ENCODE measurements at regions not wholly inside any gene's neighbourhood (a gene's known extent, or its start where the extent isn't known, plus 50 kb on each side); places are given as distances from the start of the nearest gene placed in this dataset.

DNA sequence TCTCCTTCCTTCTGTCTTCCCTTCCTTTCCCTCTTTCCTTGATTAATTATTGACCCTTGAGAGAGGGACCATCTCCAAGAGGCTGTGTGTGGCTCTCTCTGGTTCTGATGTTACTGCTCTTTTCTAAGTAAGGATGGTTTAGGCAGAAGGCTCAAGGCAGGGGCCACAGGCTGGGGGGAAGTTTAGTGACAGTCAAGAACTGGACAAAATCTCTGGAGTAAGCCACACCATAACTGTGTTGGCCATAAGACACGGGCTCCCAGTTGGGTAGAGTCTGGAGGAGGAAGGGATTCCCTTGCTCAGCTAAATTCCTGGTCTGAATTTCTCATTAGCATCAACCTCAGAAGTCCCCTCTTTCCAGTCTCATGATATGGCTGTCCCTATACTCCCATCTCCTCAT is 74.7 kb downstream of the BUD13 start:
- DNase-seq (ENCODE audit: extremely low spot score): no peak
- ChIA-PET CTCF (no interaction called here), POLR2A (no interaction called here)
- TF ChIP-seq, protein P1, sequence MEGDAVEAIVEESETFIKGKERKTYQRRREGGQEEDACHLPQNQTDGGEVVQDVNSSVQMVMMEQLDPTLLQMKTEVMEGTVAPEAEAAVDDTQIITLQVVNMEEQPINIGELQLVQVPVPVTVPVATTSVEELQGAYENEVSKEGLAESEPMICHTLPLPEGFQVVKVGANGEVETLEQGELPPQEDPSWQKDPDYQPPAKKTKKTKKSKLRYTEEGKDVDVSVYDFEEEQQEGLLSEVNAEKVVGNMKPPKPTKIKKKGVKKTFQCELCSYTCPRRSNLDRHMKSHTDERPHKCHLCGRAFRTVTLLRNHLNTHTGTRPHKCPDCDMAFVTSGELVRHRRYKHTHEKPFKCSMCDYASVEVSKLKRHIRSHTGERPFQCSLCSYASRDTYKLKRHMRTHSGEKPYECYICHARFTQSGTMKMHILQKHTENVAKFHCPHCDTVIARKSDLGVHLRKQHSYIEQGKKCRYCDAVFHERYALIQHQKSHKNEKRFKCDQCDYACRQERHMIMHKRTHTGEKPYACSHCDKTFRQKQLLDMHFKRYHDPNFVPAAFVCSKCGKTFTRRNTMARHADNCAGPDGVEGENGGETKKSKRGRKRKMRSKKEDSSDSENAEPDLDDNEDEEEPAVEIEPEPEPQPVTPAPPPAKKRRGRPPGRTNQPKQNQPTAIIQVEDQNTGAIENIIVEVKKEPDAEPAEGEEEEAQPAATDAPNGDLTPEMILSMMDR (IDR thresholded peaks at IDR 0.05; ENCODE audit: control extremely low read depth, extremely low read depth, low read depth, missing control alignments): no peak

DNA sequence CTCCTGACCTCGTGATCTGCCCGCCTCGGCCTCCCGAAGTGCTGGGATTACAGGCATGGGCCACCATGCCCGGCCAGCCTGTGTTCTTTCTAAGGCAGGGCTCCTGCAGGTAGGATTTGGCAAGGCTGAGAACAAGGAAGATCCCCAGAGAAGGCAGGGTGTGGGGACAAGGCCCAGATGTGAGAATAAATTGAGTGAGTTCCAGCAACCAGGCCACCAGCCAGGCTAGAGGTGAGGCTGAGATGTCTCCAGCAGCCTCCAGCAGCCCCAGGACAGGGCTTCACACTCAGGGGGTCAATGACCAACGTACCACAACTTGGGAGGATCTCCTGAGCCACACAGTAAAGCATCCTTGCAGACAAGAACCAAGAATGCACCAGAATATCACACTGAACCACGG is 75.1 kb downstream of the BUD13 start:
- TF ChIP-seq, protein P1 (IDR thresholded peaks at IDR 0.05; ENCODE audit: control extremely low read depth, extremely low read depth, low read depth, missing control alignments): no peak
- ChIA-PET POLR2A (no interaction called here), CTCF (no interaction called here)
- no peak for DNase-seq (ENCODE audit: extremely low spot score)

DNA sequence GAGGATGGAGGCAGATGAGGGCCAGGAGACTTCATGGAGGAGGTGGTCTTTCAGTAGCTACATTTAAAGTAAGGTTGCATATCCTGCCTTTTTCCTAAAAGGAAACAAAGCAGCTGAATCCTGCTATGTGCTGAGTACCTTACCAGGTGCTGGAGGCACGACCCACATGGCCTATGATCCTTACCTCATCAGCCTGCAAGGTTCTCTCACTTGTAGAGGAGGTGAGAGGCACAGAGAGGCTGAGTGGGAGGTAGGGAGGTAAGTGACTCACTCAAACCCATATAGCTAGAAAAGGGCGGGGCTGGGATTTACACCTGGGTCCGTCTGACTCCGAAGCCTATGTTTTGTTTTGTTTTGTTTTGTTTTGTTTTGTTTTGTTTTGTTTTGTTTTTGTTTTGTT is 75.8 kb downstream of the BUD13 start:
- TF ChIP-seq, protein P1 (IDR thresholded peaks at IDR 0.05; ENCODE audit: control extremely low read depth, extremely low read depth, low read depth, missing control alignments): no peak
- CTCF ChIA-PET: interaction anchor here (1.4 kb wide), 1 partner anchor 243 kb away, joined by 4 read pairs; no protein-coding TSS in a partner anchor
- DNase-seq (ENCODE audit: extremely low spot score): no peak
- POLR2A ChIA-PET: no interaction called here

DNA sequence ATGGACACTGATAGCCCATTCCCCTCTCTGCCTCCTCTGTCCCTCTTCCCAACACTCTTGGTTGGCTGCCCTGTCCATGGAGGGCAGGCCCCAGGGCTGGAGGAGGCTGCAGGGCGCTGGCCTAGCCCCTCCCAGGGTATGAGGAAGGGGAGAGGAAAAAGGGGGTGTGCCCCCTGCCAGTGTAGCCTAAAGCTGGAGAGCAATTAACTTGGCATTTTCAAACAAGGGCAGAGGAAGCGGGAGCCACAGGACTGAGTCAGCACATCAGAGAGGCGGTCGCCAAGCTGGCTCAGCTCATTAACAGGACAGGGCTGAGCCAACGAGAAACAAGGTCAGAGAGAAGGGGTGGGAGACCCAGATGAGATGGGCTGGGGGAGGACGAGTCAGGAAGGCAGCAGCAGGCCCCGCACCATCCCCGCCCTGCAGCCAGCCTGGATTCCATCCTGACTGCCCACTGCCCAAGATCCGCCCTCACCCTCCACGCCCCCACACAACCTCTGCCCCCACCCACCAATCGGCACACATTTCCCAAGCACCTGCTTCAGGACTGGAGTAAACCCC is 76.3 kb downstream of the BUD13 start:
- TF ChIP-seq, protein P1 (IDR thresholded peaks at IDR 0.05; ENCODE audit: control extremely low read depth, extremely low read depth, low read depth, missing control alignments): no peak
- ChIA-PET CTCF (interaction anchor here (1.4 kb wide), 1 partner anchor 242 kb away, joined by 4 read pairs; no protein-coding TSS in a partner anchor), POLR2A (no interaction called here)
- no peak for DNase-seq (ENCODE audit: extremely low spot score)

DNA sequence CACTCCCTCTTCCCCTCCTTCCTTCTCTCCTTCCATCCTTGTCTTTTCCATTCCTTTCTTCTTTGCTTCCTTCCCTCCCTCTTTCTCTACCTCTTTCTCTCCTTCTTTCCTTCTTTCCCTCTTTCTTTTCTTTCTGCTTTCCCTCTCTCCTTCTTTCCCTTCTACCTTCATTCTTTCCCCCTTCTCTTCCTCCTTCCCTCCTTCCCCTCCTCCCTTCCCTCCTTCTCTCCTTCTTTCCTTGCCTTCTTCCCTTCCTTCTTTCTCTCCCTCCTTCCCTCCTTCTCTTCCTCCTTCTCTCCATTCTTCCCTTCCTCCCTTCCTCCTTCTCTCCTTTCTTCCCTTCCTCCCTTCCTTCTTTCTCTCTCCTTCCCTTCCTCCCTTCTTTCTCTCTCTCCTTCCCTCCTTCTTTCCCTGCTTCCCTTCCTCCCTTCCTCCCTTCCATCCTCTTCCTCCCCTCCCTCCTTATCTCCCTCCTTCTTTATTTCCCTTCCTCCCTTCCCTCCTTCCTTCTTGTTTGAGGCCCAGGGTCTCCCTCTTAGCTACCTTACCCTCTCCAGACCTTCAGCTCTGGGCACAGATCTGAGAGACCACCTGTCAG is 77.0 kb downstream of the BUD13 start:
- ChIA-PET CTCF (interaction anchor here (0.7 to 1.4 kb wide), 5 partner anchors 10 to 241 kb away, joined by 3 to 4 read pairs (median 3); no protein-coding TSS in a partner anchor), POLR2A (no interaction called here)
- TF ChIP-seq, protein P1 (IDR thresholded peaks at IDR 0.05; ENCODE audit: control extremely low read depth, extremely low read depth, low read depth, missing control alignments): no peak
- DNase-seq (ENCODE audit: extremely low spot score): no peak

DNA sequence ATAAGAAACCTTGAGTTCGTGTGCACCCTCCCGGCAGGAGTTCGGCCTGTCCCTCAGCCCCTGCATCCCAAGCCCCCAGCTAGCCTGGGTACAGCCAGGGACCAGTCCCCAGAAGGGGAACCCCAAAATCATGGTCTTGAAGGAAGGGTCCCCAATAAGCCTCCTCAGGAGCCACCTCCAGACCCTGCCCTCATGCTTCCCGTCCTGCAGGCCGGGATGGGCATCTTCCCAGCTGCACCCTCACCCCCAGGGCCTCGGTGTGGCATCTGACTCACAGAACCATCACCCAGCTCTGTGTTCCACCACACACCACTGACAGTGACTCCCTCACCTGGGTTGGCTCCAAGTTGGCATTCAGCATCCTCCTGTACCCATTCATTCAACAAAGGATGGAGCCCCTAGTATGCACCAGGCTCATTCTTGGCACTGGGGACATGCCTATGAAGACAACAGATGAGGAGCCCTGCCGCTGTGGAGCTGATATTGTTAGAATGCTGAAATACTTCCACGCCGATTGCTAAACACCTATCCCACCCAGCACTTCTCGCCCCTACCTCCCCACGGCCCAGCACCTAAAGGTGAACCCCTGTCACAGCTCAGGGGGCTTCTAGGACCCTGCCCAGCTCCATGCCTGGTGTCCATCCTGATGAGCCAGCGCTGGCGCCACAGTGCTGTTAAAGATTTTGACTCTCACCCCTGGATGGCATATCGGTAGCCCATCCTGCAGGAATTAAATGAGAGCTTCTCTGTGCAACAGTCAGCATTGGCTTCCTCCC is 77.8 kb downstream of the BUD13 start:
- CTCF ChIA-PET: interaction anchor here (0.7 to 1.0 kb wide), 4 partner anchors 11 to 181 kb away, joined by 3 read pairs; no protein-coding TSS in a partner anchor

More for the DNA sequence above, 77.8 kb downstream of the BUD13 start:
- no peak for DNase-seq (ENCODE audit: extremely low spot score)
- TF ChIP-seq, protein P1 (IDR thresholded peaks at IDR 0.05; ENCODE audit: control extremely low read depth, extremely low read depth, low read depth, missing control alignments): no peak
- POLR2A ChIA-PET: no interaction called here

Measured in GM10248 (cell line).